ENCODE measurements at regions not wholly inside any gene's neighbourhood (a gene's known extent, or its start where the extent isn't known, plus 50 kb on each side); places are given as distances from the start of the nearest gene placed in this dataset.

- Histone ChIP-seq H3K4me3 (ENCODE audit: low read depth in 1 of 2, low read length in 2 of 2) (no peak overlapping the region), H3K27ac (ENCODE audit: low read depth in 2 of 2, low read length in 1 of 2) (no peak overlapping the region), H3K4me1 (ENCODE audit: control insufficient read depth in 2 of 2, insufficient read depth in 2 of 2, low read length in 1 of 2) (no peaks in the 10 kb centered on the region), H3K27me3 (ENCODE audit: control insufficient read depth in 1 of 2, insufficient read depth in 2 of 2, low read length in 2 of 2) (no peaks in the 10 kb centered on the region), H3K36me3 (ENCODE audit: control insufficient read depth in 2 of 2, insufficient read depth in 2 of 2, low read length in 1 of 2) (no peaks in the 10 kb centered on the region), H3K9me3 (ENCODE audit: control insufficient read depth in 2 of 2, insufficient read depth in 1 of 2, low read depth in 1 of 2, low read length in 1 of 2) (no peaks in the 10 kb centered on the region)
- 49 to 55% methylated on average over 9 of the region's 9 CpGs for WGBS, 2 donors
These were observed 170.2 kb upstream of the NFIA start for GRCh38 chr1:60911966-60912697.

DNA sequence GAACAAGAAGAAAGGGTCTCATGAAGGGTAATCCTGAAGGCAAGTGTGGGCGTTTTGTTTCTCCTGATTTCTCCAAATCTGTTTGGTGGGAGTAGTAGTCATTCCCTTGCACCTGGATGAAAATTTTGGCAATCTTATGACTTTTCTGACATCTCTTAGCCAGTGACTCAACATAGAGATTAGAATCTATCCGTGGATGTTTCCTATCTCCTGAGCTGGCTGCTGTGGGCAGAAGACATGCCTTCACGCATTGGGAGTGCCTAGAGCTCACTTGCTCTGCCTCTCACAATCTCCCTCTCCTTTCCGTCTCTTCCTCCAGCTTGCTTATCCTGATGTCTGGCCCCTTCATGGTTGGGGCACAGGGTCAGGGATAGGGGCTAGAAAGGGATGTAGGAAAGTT is 174.2 kb upstream of the NFIA start:
- Histone ChIP-seq H3K4me1 (ENCODE audit: control insufficient read depth in 2 of 2, insufficient read depth in 2 of 2, low read length in 1 of 2) (no peaks in the 10 kb centered on the region), H3K4me3 (ENCODE audit: low read depth in 1 of 2, low read length in 2 of 2) (no peak overlapping the region), H3K27ac (ENCODE audit: low read depth in 2 of 2, low read length in 1 of 2) (no peak overlapping the region), H3K36me3 (ENCODE audit: control insufficient read depth in 2 of 2, insufficient read depth in 2 of 2, low read length in 1 of 2) (no peaks in the 10 kb centered on the region), H3K9me3 (ENCODE audit: control insufficient read depth in 2 of 2, insufficient read depth in 1 of 2, low read depth in 1 of 2, low read length in 1 of 2) (no peaks in the 10 kb centered on the region), H3K27me3 (ENCODE audit: control insufficient read depth in 1 of 2, insufficient read depth in 2 of 2, low read length in 2 of 2) (no peaks in the 10 kb centered on the region)
- WGBS, 2 donors = 67 to 77% methylated on average over 4 of the region's 4 CpGs

- no peaks in the 10 kb centered on the region for H3K9me3 ChIP-seq (ENCODE audit: control insufficient read depth in 2 of 2, insufficient read depth in 1 of 2, low read depth in 1 of 2, low read length in 1 of 2)
- 78 to 95% methylated on average over 1 of the region's 1 CpG for WGBS, 2 donors
- H3K36me3 ChIP-seq (ENCODE audit: control insufficient read depth in 2 of 2, insufficient read depth in 2 of 2, low read length in 1 of 2) = no peaks in the 10 kb centered on the region
- H3K27ac ChIP-seq (ENCODE audit: low read depth in 2 of 2, low read length in 1 of 2) = no peak overlapping the region
- no peaks in the 10 kb centered on the region for H3K4me1 ChIP-seq (ENCODE audit: control insufficient read depth in 2 of 2, insufficient read depth in 2 of 2, low read length in 1 of 2)
- no peak overlapping the region for H3K4me3 ChIP-seq (ENCODE audit: low read depth in 1 of 2, low read length in 2 of 2)
- H3K27me3 ChIP-seq (ENCODE audit: control insufficient read depth in 1 of 2, insufficient read depth in 2 of 2, low read length in 2 of 2) = no peaks in the 10 kb centered on the region
These were observed 175.8 kb upstream of the NFIA start for GRCh38 chr1:60906526-60906925.

- H3K36me3 ChIP-seq (ENCODE audit: control insufficient read depth in 2 of 2, insufficient read depth in 2 of 2, low read length in 1 of 2) = no peaks in the 10 kb centered on the region
- no peak overlapping the region for H3K27ac ChIP-seq (ENCODE audit: low read depth in 2 of 2, low read length in 1 of 2)
- H3K4me1 ChIP-seq (ENCODE audit: control insufficient read depth in 2 of 2, insufficient read depth in 2 of 2, low read length in 1 of 2) = no peaks in the 10 kb centered on the region
- WGBS, 2 donors = 89 to 91% methylated on average over 2 of the region's 2 CpGs
- no peaks in the 10 kb centered on the region for H3K27me3 ChIP-seq (ENCODE audit: control insufficient read depth in 1 of 2, insufficient read depth in 2 of 2, low read length in 2 of 2)
- no peak overlapping the region for H3K4me3 ChIP-seq (ENCODE audit: low read depth in 1 of 2, low read length in 2 of 2)
- no peaks in the 10 kb centered on the region for H3K9me3 ChIP-seq (ENCODE audit: control insufficient read depth in 2 of 2, insufficient read depth in 1 of 2, low read depth in 1 of 2, low read length in 1 of 2)
These were observed 176.3 kb upstream of the NFIA start for GRCh38 chr1:60906039-60906438.

GRCh38 chr1:60904099-60904851 is 178.1 kb upstream of the NFIA start:
- WGBS, 2 donors = 24 to 51% methylated on average over 4 of the region's 4 CpGs
- no peak overlapping the region for H3K4me3 ChIP-seq (ENCODE audit: low read depth in 1 of 2, low read length in 2 of 2)
- H3K9me3 ChIP-seq (ENCODE audit: control insufficient read depth in 2 of 2, insufficient read depth in 1 of 2, low read depth in 1 of 2, low read length in 1 of 2) = no peaks in the 10 kb centered on the region
- H3K27me3 ChIP-seq (ENCODE audit: control insufficient read depth in 1 of 2, insufficient read depth in 2 of 2, low read length in 2 of 2) = no peaks in the 10 kb centered on the region
- H3K36me3 ChIP-seq (ENCODE audit: control insufficient read depth in 2 of 2, insufficient read depth in 2 of 2, low read length in 1 of 2) = no peaks in the 10 kb centered on the region
- no peak overlapping the region for H3K27ac ChIP-seq (ENCODE audit: low read depth in 2 of 2, low read length in 1 of 2)
- no peaks in the 10 kb centered on the region for H3K4me1 ChIP-seq (ENCODE audit: control insufficient read depth in 2 of 2, insufficient read depth in 2 of 2, low read length in 1 of 2)

DNA sequence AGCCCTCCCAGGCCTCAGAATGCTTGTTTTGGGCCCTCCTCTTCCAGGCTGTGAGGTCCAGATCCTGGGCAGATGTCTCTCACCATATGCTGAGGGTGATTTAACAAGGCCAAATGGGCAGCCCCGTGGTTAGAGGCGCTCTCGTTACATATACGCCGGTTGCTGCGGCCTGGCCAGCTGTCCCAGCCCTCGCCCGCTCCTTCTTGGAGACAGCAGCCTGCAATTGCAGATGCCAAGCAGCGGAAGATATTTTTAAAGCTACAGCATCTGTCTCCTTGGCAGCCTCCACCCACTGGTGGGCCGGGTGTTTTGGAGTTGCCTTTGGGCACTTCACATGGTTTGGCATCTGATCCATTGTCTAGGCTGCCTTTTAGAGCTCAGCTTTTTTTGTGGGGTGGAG is 178.8 kb upstream of the NFIA start:
- WGBS, 2 donors = 32 to 59% methylated on average over 10 of the region's 10 CpGs
- Histone ChIP-seq H3K27me3 (ENCODE audit: control insufficient read depth in 1 of 2, insufficient read depth in 2 of 2, low read length in 2 of 2) (no peaks in the 10 kb centered on the region), H3K4me1 (ENCODE audit: control insufficient read depth in 2 of 2, insufficient read depth in 2 of 2, low read length in 1 of 2) (no peaks in the 10 kb centered on the region), H3K9me3 (ENCODE audit: control insufficient read depth in 2 of 2, insufficient read depth in 1 of 2, low read depth in 1 of 2, low read length in 1 of 2) (no peaks in the 10 kb centered on the region), H3K36me3 (ENCODE audit: control insufficient read depth in 2 of 2, insufficient read depth in 2 of 2, low read length in 1 of 2) (no peaks in the 10 kb centered on the region), H3K4me3 (ENCODE audit: low read depth in 1 of 2, low read length in 2 of 2) (no peak overlapping the region), H3K27ac (ENCODE audit: low read depth in 2 of 2, low read length in 1 of 2) (no peak overlapping the region)

GRCh38 chr1:60899464-60899863 is 182.9 kb upstream of the NFIA start:
- 86 to 88% methylated on average over 3 of the region's 3 CpGs for WGBS, 2 donors
- Histone ChIP-seq H3K27ac (ENCODE audit: low read depth in 2 of 2, low read length in 1 of 2) (no peak overlapping the region), H3K27me3 (ENCODE audit: control insufficient read depth in 1 of 2, insufficient read depth in 2 of 2, low read length in 2 of 2) (no peaks in the 10 kb centered on the region), H3K4me3 (ENCODE audit: low read depth in 1 of 2, low read length in 2 of 2) (no peak overlapping the region), H3K36me3 (ENCODE audit: control insufficient read depth in 2 of 2, insufficient read depth in 2 of 2, low read length in 1 of 2) (no peaks in the 10 kb centered on the region), H3K4me1 (ENCODE audit: control insufficient read depth in 2 of 2, insufficient read depth in 2 of 2, low read length in 1 of 2) (no peaks in the 10 kb centered on the region), H3K9me3 (ENCODE audit: control insufficient read depth in 2 of 2, insufficient read depth in 1 of 2, low read depth in 1 of 2, low read length in 1 of 2) (no peaks in the 10 kb centered on the region)

GRCh38 chr1:60898987-60899386 is 183.4 kb upstream of the NFIA start:
- no peaks in the 10 kb centered on the region for H3K9me3 ChIP-seq (ENCODE audit: control insufficient read depth in 2 of 2, insufficient read depth in 1 of 2, low read depth in 1 of 2, low read length in 1 of 2)
- 65 to 80% methylated on average over 4 of the region's 4 CpGs for WGBS, 2 donors
- H3K4me3 ChIP-seq (ENCODE audit: low read depth in 1 of 2, low read length in 2 of 2) = no peak overlapping the region
- no peaks in the 10 kb centered on the region for H3K4me1 ChIP-seq (ENCODE audit: control insufficient read depth in 2 of 2, insufficient read depth in 2 of 2, low read length in 1 of 2)
- H3K36me3 ChIP-seq (ENCODE audit: control insufficient read depth in 2 of 2, insufficient read depth in 2 of 2, low read length in 1 of 2) = no peaks in the 10 kb centered on the region
- H3K27ac ChIP-seq (ENCODE audit: low read depth in 2 of 2, low read length in 1 of 2) = no peak overlapping the region
- H3K27me3 ChIP-seq (ENCODE audit: control insufficient read depth in 1 of 2, insufficient read depth in 2 of 2, low read length in 2 of 2) = no peaks in the 10 kb centered on the region

DNA sequence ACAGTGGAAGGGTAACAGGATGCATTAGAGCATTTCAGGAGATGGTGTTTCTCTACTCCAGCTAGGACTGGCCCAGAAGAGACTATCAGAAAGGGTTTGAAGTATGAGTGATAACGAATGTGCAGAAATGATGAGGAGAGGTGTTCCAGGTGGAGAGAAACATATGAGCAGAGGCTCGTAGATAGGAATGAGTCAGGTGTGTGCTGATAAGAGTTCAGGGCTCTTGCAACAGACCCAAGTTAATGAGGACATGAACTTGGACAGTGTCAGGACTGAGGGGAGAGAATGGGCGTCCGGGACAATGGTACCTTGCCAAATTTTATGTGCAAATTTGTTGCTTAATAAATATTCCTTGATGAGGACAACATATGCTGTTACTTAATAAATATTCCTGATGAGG is 183.9 kb upstream of the NFIA start:
- 70 to 83% methylated on average over 4 of the region's 4 CpGs for WGBS, 2 donors
- no peaks in the 10 kb centered on the region for H3K9me3 ChIP-seq (ENCODE audit: control insufficient read depth in 2 of 2, insufficient read depth in 1 of 2, low read depth in 1 of 2, low read length in 1 of 2)
- H3K4me1 ChIP-seq (ENCODE audit: control insufficient read depth in 2 of 2, insufficient read depth in 2 of 2, low read length in 1 of 2) = no peaks in the 10 kb centered on the region
- H3K4me3 ChIP-seq (ENCODE audit: low read depth in 1 of 2, low read length in 2 of 2) = no peak overlapping the region
- H3K27ac ChIP-seq (ENCODE audit: low read depth in 2 of 2, low read length in 1 of 2) = no peak overlapping the region
- no peaks in the 10 kb centered on the region for H3K36me3 ChIP-seq (ENCODE audit: control insufficient read depth in 2 of 2, insufficient read depth in 2 of 2, low read length in 1 of 2)
- H3K27me3 ChIP-seq (ENCODE audit: control insufficient read depth in 1 of 2, insufficient read depth in 2 of 2, low read length in 2 of 2) = no peaks in the 10 kb centered on the region
